SU-DHL-6 (cell line): ENCODE measurements at regions not wholly inside any gene's neighbourhood (a gene's known extent, or its start where the extent isn't known, plus 50 kb on each side); places are given as distances from the start of the nearest gene placed in this dataset.

ENCODE experiments used
- H2AFZ ChIP-seq: fragments of 200-600 bp; sonication (generic); 2 replicates; pipeline ENCODE4 v1.6.1; 2014; ENCODE audit warnings: low read depth, mild to moderate bottlenecking, moderate library complexity, mixed read lengths, antibody characterized with exemption, low read length; ENCODE audit not compliant: severe bottlenecking
- H3F3A ChIP-seq: fragments of 200-600 bp; shearing (Covaris generic); 2 replicates; pipeline ENCODE4 v1.6.0; 2016; ENCODE audit warnings: antibody characterized with exemption, mild to moderate bottlenecking; ENCODE audit not compliant: insufficient read depth
- H3K27ac ChIP-seq: fragments of 200-600 bp; sonication (generic); 2 replicates; pipeline ENCODE4 v1.5.1; 2016; ENCODE audit warnings: low read depth, mild to moderate bottlenecking, low read length, moderate library complexity, mixed read lengths
- H3K27me3 ChIP-seq: fragments of 200-600 bp; sonication (generic), shearing (Covaris generic); 2 replicates; pipeline ENCODE4 v1.6.0; 2014; ENCODE audit warnings: mild to moderate bottlenecking, low read length
- H3K36me3 ChIP-seq: fragments of 200-600 bp; sonication (generic); 2 replicates; pipeline ENCODE4 v1.6.1; 2014; ENCODE audit warnings: mild to moderate bottlenecking, low read length, mixed read lengths
- H3K4me2 ChIP-seq: fragments of 300-600, 200-600 bp; shearing (Covaris generic), sonication (generic); 2 replicates; pipeline ENCODE4 v1.6.0; 2014; ENCODE audit warnings: low read length, low read depth, mild to moderate bottlenecking; ENCODE audit not compliant: poor library complexity, severe bottlenecking
- H3K4me3 ChIP-seq: fragments of 200-600 bp; sonication (generic); 2 replicates; pipeline ENCODE4 v1.5.1; 2014; ENCODE audit warnings: antibody characterized with exemption, low read length, mild to moderate bottlenecking, mixed read lengths; ENCODE audit not compliant: insufficient read depth, poor library complexity, severe bottlenecking
- H3K79me2 ChIP-seq: fragments of 200-600 bp; sonication (generic); 2 replicates; pipeline ENCODE4 v1.6.1; 2014; ENCODE audit warnings: mild to moderate bottlenecking, low read length, moderate library complexity; ENCODE audit not compliant: insufficient read depth
- H3K9ac ChIP-seq: fragments of 200-600 bp; sonication (generic); 2 replicates; pipeline ENCODE4 v1.7.0; 2014; ENCODE audit warnings: mild to moderate bottlenecking, low read length
- H3K9me2 ChIP-seq: fragments of 200-600 bp; sonication (generic); replicated peaks from 2 replicates; pipeline ENCODE4 v1.6.1; 2014; ENCODE audit warnings: low read length; ENCODE audit not compliant: insufficient read depth
- H3K9me3 ChIP-seq: fragments of 200-600 bp; sonication (generic); 2 replicates; pipeline ENCODE4 v1.6.1; 2014; ENCODE audit warnings: low read length, mixed read lengths; ENCODE audit not compliant: insufficient read depth
- H4K20me1 ChIP-seq: fragments of 200-600 bp; sonication (generic); 2 replicates; pipeline ENCODE4 v1.6.1; 2014; ENCODE audit warnings: low read depth, mild to moderate bottlenecking, antibody characterized with exemption, low read length, moderate library complexity, mixed read lengths
- CTCF ChIP-seq: fragments of 200-600 bp; sonication (generic); IDR thresholded peaks from one replicate; pipeline ENCODE4 v1.5.1; 2017; ENCODE audit warnings: antibody characterized with exemption, mild to moderate bottlenecking, low read length, moderate library complexity; ENCODE audit not compliant: insufficient read depth, poor library complexity, severe bottlenecking
- EZH2phosphoT487 ChIP-seq: fragments of 200-600 bp; sonication (generic), shearing (Covaris generic); conservative IDR thresholded peaks from 2 replicates; pipeline ENCODE4 v1.6.1; 2018; ENCODE audit warnings: mild to moderate bottlenecking, antibody characterized with exemption, low read length, moderate library complexity, mixed read lengths

- Histone ChIP-seq H3K36me3 (no peaks in the 10 kb centered on the region), H3K9ac (no peak overlapping the region), H3K79me2 (no peaks in the 10 kb centered on the region), H3K4me2 (no peak overlapping the region), H4K20me1 (no peaks in the 10 kb centered on the region), H3F3A (no peaks in the 10 kb centered on the region), H2AFZ (no peak overlapping the region), H3K27me3 (no peaks in the 10 kb centered on the region), H3K9me3 (no peaks in the 10 kb centered on the region), H3K4me3 (no peak overlapping the region), H3K9me2 (no peaks in the 10 kb centered on the region), H3K27ac (no peak overlapping the region)
- TF ChIP-seq EZH2phosphoT487 (no peak), CTCF (no peak)
These were observed 126.5 kb downstream of the CRYAA start for GRCh38 chr21:43295066-43295958.

- no peaks in the 10 kb centered on the region for H4K20me1 ChIP-seq
- no peaks in the 10 kb centered on the region for H3K27me3 ChIP-seq
- no peaks in the 10 kb centered on the region for H3K9me3 ChIP-seq
- no peaks in the 10 kb centered on the region for H3F3A ChIP-seq
- TF ChIP-seq CTCF, result no peak
- TF ChIP-seq EZH2phosphoT487, result no peak
- no peaks in the 10 kb centered on the region for H3K36me3 ChIP-seq
- H3K9me2 ChIP-seq, result no peaks in the 10 kb centered on the region
- H3K27ac ChIP-seq, result no peak overlapping the region
- H3K4me2 ChIP-seq, result no peak overlapping the region
- H3K9ac ChIP-seq, result no peak overlapping the region
- H3K4me3 ChIP-seq, result no peak overlapping the region
- no peaks in the 10 kb centered on the region for H3K79me2 ChIP-seq
- no peak overlapping the region for H2AFZ ChIP-seq
These were observed 125.5 kb downstream of the CRYAA start for GRCh38 chr21:43294194-43294902.

- Histone ChIP-seq H2AFZ (no peak overlapping the region), H3K9ac (no peak overlapping the region), H3K4me2 (no peak overlapping the region), H3K36me3 (no peaks in the 10 kb centered on the region), H3K4me3 (no peak overlapping the region), H3K79me2 (no peaks in the 10 kb centered on the region), H4K20me1 (no peaks in the 10 kb centered on the region), H3K9me3 (no peaks in the 10 kb centered on the region), H3F3A (no peaks in the 10 kb centered on the region), H3K9me2 (no peaks in the 10 kb centered on the region), H3K27me3 (no peaks in the 10 kb centered on the region), H3K27ac (no peak overlapping the region)
- no peak for TF ChIP-seq CTCF
- no peak for TF ChIP-seq EZH2phosphoT487
These were observed 124.0 kb downstream of the CRYAA start for GRCh38 chr21:43292866-43293142.
